ENCODE measurements at regions not wholly inside any gene's neighbourhood (a gene's known extent, or its start where the extent isn't known, plus 50 kb on each side); places are given as distances from the start of the nearest gene placed in this dataset.

DNA sequence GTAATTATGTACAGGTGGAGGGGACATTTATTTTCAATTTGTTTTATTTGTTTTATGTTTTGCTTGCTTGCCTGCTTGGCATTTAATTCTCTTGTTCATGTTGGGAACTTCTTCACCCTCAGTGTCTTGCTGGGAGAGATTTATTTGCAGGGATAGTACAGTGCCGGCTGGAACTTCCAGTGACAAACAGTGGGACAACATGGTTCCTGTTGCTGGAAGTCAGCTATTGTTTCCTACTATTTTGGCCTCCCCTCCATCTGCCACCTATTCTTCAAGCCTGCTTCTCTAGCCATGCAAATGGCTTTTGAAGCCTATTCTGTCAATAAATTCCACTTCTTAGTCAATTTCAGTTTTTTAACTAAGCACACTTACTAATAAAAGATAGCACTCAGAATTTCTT, 105.4 kb upstream of the BANK1 start:
- Histone ChIP-seq H3K79me2 (ENCODE audit: control insufficient read depth, insufficient read depth, low read length) (no peaks in the 10 kb centered on the region), H3K9me1 (ENCODE audit: control insufficient read depth, extremely low read depth, insufficient read depth, low read length) (no peaks in the 10 kb centered on the region), H3K27me3 (ENCODE audit: control insufficient read depth, extremely low read depth, insufficient read depth, low read length) (no peaks in the 10 kb centered on the region), H2AFZ (ENCODE audit: control insufficient read depth, low read length) (no peak overlapping the region), H3K4me1 (ENCODE audit: control insufficient read depth, extremely low read depth, insufficient read depth, low read length) (no peaks in the 10 kb centered on the region), H4K20me1 (ENCODE audit: control insufficient read depth, extremely low read depth, insufficient read depth, low read length) (no peaks in the 10 kb centered on the region), H3K27ac (ENCODE audit: control insufficient read depth, insufficient read depth, low read length) (no peak overlapping the region), H3K9ac (ENCODE audit: control insufficient read depth, extremely low read depth, insufficient read depth, low read length) (no peak overlapping the region), H3K4me3 (ENCODE audit: control insufficient read depth in 2 of 3, extremely low read depth in 1 of 3, insufficient read depth in 2 of 3, low read depth in 1 of 3, low read length in 3 of 3) (no peak overlapping the region), H3K9me3 (ENCODE audit: control insufficient read depth, low read depth, low read length) (no peaks in the 10 kb centered on the region), H3K4me2 (ENCODE audit: control insufficient read depth, extremely low read depth, insufficient read depth, low read depth, low read length) (no peak overlapping the region), H3K36me3 (ENCODE audit: control insufficient read depth in 2 of 2, extremely low read depth in 1 of 2, insufficient read depth in 2 of 2, low read length in 2 of 2) (no peaks in the 10 kb centered on the region)
- no peak for TF ChIP-seq EZH2 (IDR thresholded peaks at IDR 0.05; ENCODE audit: low read length)
- TF ChIP-seq, protein P1, sequence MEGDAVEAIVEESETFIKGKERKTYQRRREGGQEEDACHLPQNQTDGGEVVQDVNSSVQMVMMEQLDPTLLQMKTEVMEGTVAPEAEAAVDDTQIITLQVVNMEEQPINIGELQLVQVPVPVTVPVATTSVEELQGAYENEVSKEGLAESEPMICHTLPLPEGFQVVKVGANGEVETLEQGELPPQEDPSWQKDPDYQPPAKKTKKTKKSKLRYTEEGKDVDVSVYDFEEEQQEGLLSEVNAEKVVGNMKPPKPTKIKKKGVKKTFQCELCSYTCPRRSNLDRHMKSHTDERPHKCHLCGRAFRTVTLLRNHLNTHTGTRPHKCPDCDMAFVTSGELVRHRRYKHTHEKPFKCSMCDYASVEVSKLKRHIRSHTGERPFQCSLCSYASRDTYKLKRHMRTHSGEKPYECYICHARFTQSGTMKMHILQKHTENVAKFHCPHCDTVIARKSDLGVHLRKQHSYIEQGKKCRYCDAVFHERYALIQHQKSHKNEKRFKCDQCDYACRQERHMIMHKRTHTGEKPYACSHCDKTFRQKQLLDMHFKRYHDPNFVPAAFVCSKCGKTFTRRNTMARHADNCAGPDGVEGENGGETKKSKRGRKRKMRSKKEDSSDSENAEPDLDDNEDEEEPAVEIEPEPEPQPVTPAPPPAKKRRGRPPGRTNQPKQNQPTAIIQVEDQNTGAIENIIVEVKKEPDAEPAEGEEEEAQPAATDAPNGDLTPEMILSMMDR (optimal IDR thresholded peaks at IDR 0.05 in 1 of 3, IDR thresholded peaks at IDR 0.05 in 1 of 3, conservative IDR thresholded peaks at IDR 0.05 in 1 of 3; ENCODE audit: extremely low read depth in 1 of 3, insufficient read depth in 2 of 3, low read length in 3 of 3): no peak
- DNase-seq (ENCODE audit: low read depth, low spot score): no peak
- dilution Hi-C loops (cut with MboI; ENCODE audit: extremely low pct_ligation_motif_present, low sequenced_read_pairs): no loop called here
- no peak for FAIRE-seq

DNA sequence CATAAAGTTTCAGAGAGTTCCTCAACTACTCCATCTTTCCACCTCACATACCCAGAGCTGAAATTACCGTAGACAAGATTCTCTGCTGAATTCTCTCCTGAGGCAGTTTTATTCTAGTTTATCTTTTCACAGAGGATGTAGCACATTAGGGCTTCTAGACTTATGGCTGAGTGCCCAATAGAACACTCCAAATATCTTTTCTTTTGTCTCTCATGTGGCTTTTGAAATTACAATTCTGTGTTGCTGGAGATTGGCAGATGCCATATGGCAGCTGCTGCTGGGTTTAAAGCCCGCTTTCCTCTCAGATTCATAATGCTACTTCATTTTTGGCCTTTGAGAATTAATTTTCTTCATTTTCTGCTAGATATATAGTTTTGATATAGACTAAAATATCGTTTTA, 107.6 kb upstream of the BANK1 start:
- no peak overlapping the region for H2AFZ ChIP-seq (ENCODE audit: control insufficient read depth, low read length)
- no peaks in the 10 kb centered on the region for H4K20me1 ChIP-seq (ENCODE audit: control insufficient read depth, extremely low read depth, insufficient read depth, low read length)

More for the DNA sequence above, 107.6 kb upstream of the BANK1 start:
- Histone ChIP-seq H3K9me3 (ENCODE audit: control insufficient read depth, low read depth, low read length) (no peaks in the 10 kb centered on the region), H3K27me3 (ENCODE audit: control insufficient read depth, extremely low read depth, insufficient read depth, low read length) (no peaks in the 10 kb centered on the region), H3K4me1 (ENCODE audit: control insufficient read depth, extremely low read depth, insufficient read depth, low read length) (no peaks in the 10 kb centered on the region), H3K4me2 (ENCODE audit: control insufficient read depth, extremely low read depth, insufficient read depth, low read depth, low read length) (no peak overlapping the region), H3K27ac (ENCODE audit: control insufficient read depth, insufficient read depth, low read length) (no peak overlapping the region), H3K9ac (ENCODE audit: control insufficient read depth, extremely low read depth, insufficient read depth, low read length) (no peak overlapping the region), H3K36me3 (ENCODE audit: control insufficient read depth in 2 of 2, extremely low read depth in 1 of 2, insufficient read depth in 2 of 2, low read length in 2 of 2) (no peaks in the 10 kb centered on the region), H3K79me2 (ENCODE audit: control insufficient read depth, insufficient read depth, low read length) (no peaks in the 10 kb centered on the region), H3K9me1 (ENCODE audit: control insufficient read depth, extremely low read depth, insufficient read depth, low read length) (no peaks in the 10 kb centered on the region), H3K4me3 (ENCODE audit: control insufficient read depth in 2 of 3, extremely low read depth in 1 of 3, insufficient read depth in 2 of 3, low read depth in 1 of 3, low read length in 3 of 3) (no peak overlapping the region)
- TF ChIP-seq, protein P1 (optimal IDR thresholded peaks at IDR 0.05 in 1 of 3, IDR thresholded peaks at IDR 0.05 in 1 of 3, conservative IDR thresholded peaks at IDR 0.05 in 1 of 3; ENCODE audit: extremely low read depth in 1 of 3, insufficient read depth in 2 of 3, low read length in 3 of 3): no peak
- TF ChIP-seq EZH2 (IDR thresholded peaks at IDR 0.05; ENCODE audit: low read length): no peak
- dilution Hi-C loops (cut with MboI; ENCODE audit: extremely low pct_ligation_motif_present, low sequenced_read_pairs): no loop called here
- FAIRE-seq: no peak
- no peak for DNase-seq (ENCODE audit: low read depth, low spot score)
